Ectodermal cell (in vitro differentiated cells): ENCODE measurements at regions not wholly inside any gene's neighbourhood (a gene's known extent, or its start where the extent isn't known, plus 50 kb on each side); places are given as distances from the start of the nearest gene placed in this dataset.

Experiments used
- H3K27ac ChIP-seq: 2 replicates; pipeline ENCODE4 v1.7.0; 2013; ENCODE audit warnings: mild to moderate bottlenecking, low read depth, low read length; ENCODE audit not compliant: insufficient read depth, poor library complexity, severe bottlenecking
- H3K27me3 ChIP-seq: 2 replicates; pipeline ENCODE4 v1.7.0; 2013; ENCODE audit warnings: mild to moderate bottlenecking, low read length; ENCODE audit not compliant: insufficient read depth, control insufficient read depth, poor library complexity, severe bottlenecking
- H3K36me3 ChIP-seq: one replicate; pipeline ENCODE4 v1.7.0; 2013; ENCODE audit warnings: low read length; ENCODE audit not compliant: control insufficient read depth, insufficient read depth
- H3K4me1 ChIP-seq: one replicate; pipeline ENCODE4 v1.7.0; 2013; ENCODE audit warnings: low read length; ENCODE audit not compliant: control insufficient read depth, insufficient read depth
- H3K4me3 ChIP-seq: 2 replicates; pipeline ENCODE4 v1.7.0; 2013; ENCODE audit warnings: low read depth, low read length, control low read depth; ENCODE audit not compliant: insufficient read depth
- H3K9me3 ChIP-seq: 2 replicates; pipeline ENCODE4 v1.7.0; 2013; ENCODE audit warnings: mild to moderate bottlenecking, low read length, moderate library complexity; ENCODE audit not compliant: control insufficient read depth
- WGBS, 2 experiments: methylation state at CpG; one replicate each; pipeline ENCODE4 v1.1.7; 2013; ENCODE audit warnings: missing lambda C conversion rate in 2 of 2; 5-methylcytosine and 5-hydroxymethylcytosine counted together

- Histone ChIP-seq H3K27ac (no peak overlapping the region), H3K27me3 (peaks cover 12% of the 10 kb centered on the region), H3K4me3 (no peak overlapping the region), H3K4me1 (peaks cover 17% of the 10 kb centered on the region), H3K36me3 (no peaks in the 10 kb centered on the region), H3K9me3 (no peaks in the 10 kb centered on the region)
- 80 to 82% methylated on average over 4 of the region's 4 CpGs for WGBS, 2 experiments
These were observed 83.5 kb upstream of the MAX start for GRCh38 chr14:65185829-65186228.

GRCh38 chr14:65186951-65187350, 84.6 kb upstream of the MAX start:
- H3K27me3 ChIP-seq, result peaks cover 12% of the 10 kb centered on the region
- H3K4me3 ChIP-seq, result no peak overlapping the region
- 64 to 77% methylated on average over 3 of the region's 3 CpGs for WGBS, 2 experiments
- H3K27ac ChIP-seq, result no peak overlapping the region
- no peaks in the 10 kb centered on the region for H3K36me3 ChIP-seq
- H3K4me1 ChIP-seq, result peaks cover 17% of the 10 kb centered on the region
- no peaks in the 10 kb centered on the region for H3K9me3 ChIP-seq

- 28 to 31% methylated on average over 8 of the region's 8 CpGs for WGBS, 2 experiments
- Histone ChIP-seq H3K4me1 (peaks cover 17% of the 10 kb centered on the region), H3K27ac (no peak overlapping the region), H3K4me3 (no peak overlapping the region), H3K9me3 (no peaks in the 10 kb centered on the region), H3K27me3 (peaks cover 12% of the 10 kb centered on the region), H3K36me3 (no peaks in the 10 kb centered on the region)
These were observed 85.2 kb upstream of the MAX start for GRCh38 chr14:65187421-65188049.

GRCh38 chr14:65190312-65190711, 88.0 kb upstream of the MAX start:
- H3K4me3 ChIP-seq, result no peak overlapping the region
- no peaks in the 10 kb centered on the region for H3K36me3 ChIP-seq
- peaks cover 12% of the 10 kb centered on the region for H3K4me1 ChIP-seq
- H3K27me3 ChIP-seq, result peaks cover 9% of the 10 kb centered on the region
- 92 to 94% methylated on average over 4 of the region's 4 CpGs for WGBS, 2 experiments
- H3K9me3 ChIP-seq, result no peaks in the 10 kb centered on the region
- no peak overlapping the region for H3K27ac ChIP-seq

- no peaks in the 10 kb centered on the region for H3K9me3 ChIP-seq
- H3K27ac ChIP-seq, result no peak overlapping the region
- no peaks in the 10 kb centered on the region for H3K36me3 ChIP-seq
- no peaks in the 10 kb centered on the region for H3K27me3 ChIP-seq
- H3K4me3 ChIP-seq, result no peak overlapping the region
- peaks cover 7% of the 10 kb centered on the region for H3K4me1 ChIP-seq
- 85 to 91% methylated on average over 5 of the region's 5 CpGs for WGBS, 2 experiments
These were observed 89.4 kb upstream of the MAX start for GRCh38 chr14:65191716-65192115.

- no peaks in the 10 kb centered on the region for H3K9me3 ChIP-seq
- WGBS, 2 experiments, result 91 to 98% methylated on average over 1 of the region's 1 CpG
- H3K4me3 ChIP-seq, result no peak overlapping the region
These were observed 90.4 kb upstream of the MAX start for GRCh38 chr14:65192686-65193085.

GRCh38 chr14:65193916-65194590, 91.7 kb upstream of the MAX start:
- Histone ChIP-seq H3K4me1 (no peaks in the 10 kb centered on the region), H3K4me3 (no peak overlapping the region), H3K9me3 (no peaks in the 10 kb centered on the region), H3K27me3 (no peaks in the 10 kb centered on the region), H3K36me3 (no peaks in the 10 kb centered on the region), H3K27ac (no peak overlapping the region)
- WGBS, 2 experiments, result 84 to 85% methylated on average over 3 of the region's 3 CpGs

More at GRCh38 chr14:65192686-65193085, 90.4 kb upstream of the MAX start:
- Histone ChIP-seq H3K36me3 (no peaks in the 10 kb centered on the region), H3K4me1 (peaks cover 2% of the 10 kb centered on the region), H3K27ac (no peak overlapping the region), H3K27me3 (no peaks in the 10 kb centered on the region)

- Histone ChIP-seq H3K27me3 (no peaks in the 10 kb centered on the region), H3K4me3 (no peak overlapping the region), H3K4me1 (no peaks in the 10 kb centered on the region), H3K36me3 (no peaks in the 10 kb centered on the region), H3K9me3 (no peaks in the 10 kb centered on the region), H3K27ac (no peak overlapping the region)
- 90 to 96% methylated on average over 8 to 9 of the region's 9 CpGs for WGBS, 2 experiments
These were observed 92.9 kb upstream of the MAX start for GRCh38 chr14:65195042-65195719.

- 89 to 90% methylated on average over 1 of the region's 1 CpG for WGBS, 2 experiments
- Histone ChIP-seq H3K27ac (no peak overlapping the region), H3K9me3 (no peaks in the 10 kb centered on the region), H3K4me1 (no peaks in the 10 kb centered on the region), H3K36me3 (no peaks in the 10 kb centered on the region), H3K27me3 (no peaks in the 10 kb centered on the region), H3K4me3 (no peak overlapping the region)
These were observed 96.0 kb upstream of the MAX start for GRCh38 chr14:65198346-65198745.

GRCh38 chr14:65200454-65200853, 98.1 kb upstream of the MAX start:
- no peaks in the 10 kb centered on the region for H3K27me3 ChIP-seq
- H3K4me3 ChIP-seq, result no peak overlapping the region
- no peak overlapping the region for H3K27ac ChIP-seq
- no peaks in the 10 kb centered on the region for H3K36me3 ChIP-seq
- H3K4me1 ChIP-seq, result peaks cover under 1% of the 10 kb centered on the region
- WGBS, 2 experiments, result 90 to 100% methylated on average over 1 of the region's 1 CpG
- no peaks in the 10 kb centered on the region for H3K9me3 ChIP-seq
